ENCODE measurements at regions not wholly inside any gene's neighbourhood (a gene's known extent, or its start where the extent isn't known, plus 50 kb on each side); places are given as distances from the start of the nearest gene placed in this dataset.
A peak's percentile ranks its signal among the peaks of the same experiment; 100 is the strongest.

DNA sequence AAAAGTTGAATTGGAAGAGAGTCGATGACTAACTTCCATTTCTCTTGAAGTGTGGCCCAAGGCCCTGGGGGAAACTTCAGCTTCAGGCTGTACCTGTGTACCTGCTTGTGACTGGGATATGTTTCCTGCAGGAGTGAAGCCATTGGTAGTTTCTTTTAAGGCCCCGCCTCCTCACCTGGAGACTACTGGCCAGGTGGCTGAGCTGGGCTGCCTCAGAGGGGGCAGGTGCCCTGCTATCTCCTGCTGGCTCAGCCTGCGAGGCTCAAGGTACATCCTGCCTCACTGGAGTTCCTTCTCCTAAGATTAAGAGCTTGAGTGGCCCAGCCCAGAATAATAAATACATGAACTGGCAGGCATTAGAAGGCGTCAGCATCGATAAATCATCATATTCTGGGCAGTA is 121.6 kb upstream of the ROPN1 start:
- Histone ChIP-seq H3K36me3 (replicated peaks in 1 of 2; ENCODE audit: control insufficient read depth in 1 of 2, insufficient read depth in 2 of 2, low read length in 2 of 2) (no peaks in the 10 kb centered on the region), H3K9ac (ENCODE audit: insufficient read depth, low read length, poor library complexity, severe bottlenecking) (no peak overlapping the region), H3K27me3 (ENCODE audit: control insufficient read depth in 2 of 2, insufficient read depth in 2 of 2, low read length in 2 of 2) (no peaks in the 10 kb centered on the region), H2AFZ (ENCODE audit: insufficient read depth, low read depth, low read length, poor library complexity, severe bottlenecking) (no peak overlapping the region), H3K4me2 (replicated peaks; ENCODE audit: extremely low read depth, low read length, poor library complexity, severe bottlenecking) (no peak overlapping the region), H3K27ac (ENCODE audit: low read depth in 1 of 2, low read length in 2 of 2) (no peak overlapping the region), H3K4me1 (ENCODE audit: control insufficient read depth in 1 of 2, insufficient read depth in 2 of 2, low read length in 2 of 2) (no peaks in the 10 kb centered on the region), H4K20me1 (ENCODE audit: insufficient read depth, low read length) (no peaks in the 10 kb centered on the region), H3K4me3 (replicated peaks in 1 of 3; ENCODE audit: low read depth in 2 of 3, low read length in 3 of 3) (no peak overlapping the region), H3K9me3 (replicated peaks in 1 of 2; ENCODE audit: control insufficient read depth in 1 of 2, insufficient read depth in 1 of 2, low read length in 2 of 2) (no peaks in the 10 kb centered on the region), H3K79me2 (ENCODE audit: insufficient read depth, low read length) (no peaks in the 10 kb centered on the region)
- peaks cover 3% of the 10 kb centered on the region for H3K4me1 Mint-ChIP-seq
- peaks cover 0 to 7% (median 2%) of the 10 kb centered on the region in 7 donors for H3K9me3 Mint-ChIP-seq
- peak overlapping the region in 1 of 7 donors; percentile 4 for H3K27ac Mint-ChIP-seq
- no peak for DNase-seq
- TF ChIP-seq, protein P1, sequence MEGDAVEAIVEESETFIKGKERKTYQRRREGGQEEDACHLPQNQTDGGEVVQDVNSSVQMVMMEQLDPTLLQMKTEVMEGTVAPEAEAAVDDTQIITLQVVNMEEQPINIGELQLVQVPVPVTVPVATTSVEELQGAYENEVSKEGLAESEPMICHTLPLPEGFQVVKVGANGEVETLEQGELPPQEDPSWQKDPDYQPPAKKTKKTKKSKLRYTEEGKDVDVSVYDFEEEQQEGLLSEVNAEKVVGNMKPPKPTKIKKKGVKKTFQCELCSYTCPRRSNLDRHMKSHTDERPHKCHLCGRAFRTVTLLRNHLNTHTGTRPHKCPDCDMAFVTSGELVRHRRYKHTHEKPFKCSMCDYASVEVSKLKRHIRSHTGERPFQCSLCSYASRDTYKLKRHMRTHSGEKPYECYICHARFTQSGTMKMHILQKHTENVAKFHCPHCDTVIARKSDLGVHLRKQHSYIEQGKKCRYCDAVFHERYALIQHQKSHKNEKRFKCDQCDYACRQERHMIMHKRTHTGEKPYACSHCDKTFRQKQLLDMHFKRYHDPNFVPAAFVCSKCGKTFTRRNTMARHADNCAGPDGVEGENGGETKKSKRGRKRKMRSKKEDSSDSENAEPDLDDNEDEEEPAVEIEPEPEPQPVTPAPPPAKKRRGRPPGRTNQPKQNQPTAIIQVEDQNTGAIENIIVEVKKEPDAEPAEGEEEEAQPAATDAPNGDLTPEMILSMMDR (IDR thresholded peaks at IDR 0.05), result no peak
- intact Hi-C loops (cut with micrococcal nuclease), result no loop called here
- no peaks in the 10 kb centered on the region for H3K36me3 Mint-ChIP-seq
- no peak overlapping the region for H3K4me3 Mint-ChIP-seq
- 88% methylated on average over 4 of the region's 5 CpGs for WGBS (ENCODE audit: insufficient coverage)
- H3K27me3 Mint-ChIP-seq (ENCODE audit: low read depth in 3 of 3), result peaks cover 0 to 5% (median 5%) of the 10 kb centered on the region in 3 donors

- Mint-ChIP-seq H3K36me3 (no peaks in the 10 kb centered on the region), H3K27me3 (ENCODE audit: low read depth in 3 of 3) (peaks cover 0 to 9% (median 5%) of the 10 kb centered on the region in 3 donors), H3K4me3 (no peak overlapping the region), H3K9me3 (peaks cover 0 to 7% (median 2%) of the 10 kb centered on the region in 7 donors), H3K27ac (no peak overlapping the region), H3K4me1 (peaks cover 3% of the 10 kb centered on the region)
- TF ChIP-seq, protein P1 (IDR thresholded peaks at IDR 0.05), result no peak
- H2AFZ ChIP-seq (ENCODE audit: insufficient read depth, low read depth, low read length, poor library complexity, severe bottlenecking), result no peak overlapping the region
- H4K20me1 ChIP-seq (ENCODE audit: insufficient read depth, low read length), result no peaks in the 10 kb centered on the region
- WGBS (ENCODE audit: insufficient coverage), result no CpG with 5 or more reads among the region's 6 CpGs
- H3K27me3 ChIP-seq (ENCODE audit: control insufficient read depth in 2 of 2, insufficient read depth in 2 of 2, low read length in 2 of 2), result no peaks in the 10 kb centered on the region
- no peaks in the 10 kb centered on the region for H3K79me2 ChIP-seq (ENCODE audit: insufficient read depth, low read length)
- no peak overlapping the region for H3K4me3 ChIP-seq (replicated peaks in 1 of 3; ENCODE audit: low read depth in 2 of 3, low read length in 3 of 3)
- intact Hi-C loops (cut with micrococcal nuclease), result no loop called here
- no peaks in the 10 kb centered on the region for H3K9me3 ChIP-seq (replicated peaks in 1 of 2; ENCODE audit: control insufficient read depth in 1 of 2, insufficient read depth in 1 of 2, low read length in 2 of 2)
- H3K36me3 ChIP-seq (replicated peaks in 1 of 2; ENCODE audit: control insufficient read depth in 1 of 2, insufficient read depth in 2 of 2, low read length in 2 of 2), result no peaks in the 10 kb centered on the region
- H3K27ac ChIP-seq (ENCODE audit: low read depth in 1 of 2, low read length in 2 of 2), result no peak overlapping the region
- no peaks in the 10 kb centered on the region for H3K4me1 ChIP-seq (ENCODE audit: control insufficient read depth in 1 of 2, insufficient read depth in 2 of 2, low read length in 2 of 2)
- no peak overlapping the region for H3K9ac ChIP-seq (ENCODE audit: insufficient read depth, low read length, poor library complexity, severe bottlenecking)
- no peak for DNase-seq
- no peak overlapping the region for H3K4me2 ChIP-seq (replicated peaks; ENCODE audit: extremely low read depth, low read length, poor library complexity, severe bottlenecking)
Observed at GRCh38 chr3:124115279-124115678, 123.4 kb upstream of the ROPN1 start.

All from CD14-positive monocyte (primary cell).